SK-N-SH treated with all-trans-retinoic acid at 6 μM for 48 hours (cell line): ENCODE measurements at regions not wholly inside any gene's neighbourhood (a gene's known extent, or its start where the extent isn't known, plus 50 kb on each side); places are given as distances from the start of the nearest gene placed in this dataset.

Experiments used
- ATAC-seq: fragments of 200-7000 bp; cut with Tn5 transposase; 3 replicates; pipeline ENCODE4 v1.9.1; 2020; ENCODE audit warnings: mild to moderate bottlenecking, moderate library complexity
- ARNTL ChIP-seq: fragments of 450-650 bp; formaldehyde crosslinking; IDR thresholded peaks from 2 replicates; pipeline ENCODE4 v1.5.0; 2020; ENCODE audit warnings: low read depth, mild to moderate bottlenecking, moderate library complexity, borderline replicate concordance
- CREB5 ChIP-seq: fragments of 250-450 bp; sonication (Bioruptor Pico); IDR thresholded peaks from 2 replicates; pipeline ENCODE4 v1.5.1; 2020; ENCODE audit warnings: low read depth, mild to moderate bottlenecking, moderate library complexity
- ESRRG ChIP-seq: fragments of 250-450 bp; sonication (Bioruptor Pico); IDR thresholded peaks from 2 replicates; pipeline ENCODE4 v1.6.1; 2021; ENCODE audit warnings: mild to moderate bottlenecking
- GLIS3 ChIP-seq: fragments of 250-450 bp; sonication (Bioruptor Pico); IDR thresholded peaks from 2 replicates; pipeline ENCODE4 v1.5.0; 2020; ENCODE audit warnings: mild to moderate bottlenecking, moderate library complexity
- OSR1 ChIP-seq: fragments of 250-450 bp; sonication (Bioruptor Pico); IDR thresholded peaks from 2 replicates; pipeline ENCODE4 v1.8.0; 2022; ENCODE audit warnings: moderate library complexity, mild to moderate bottlenecking, inconsistent platforms
- PATZ1 ChIP-seq: fragments of 250-450 bp; sonication (Bioruptor Pico); IDR thresholded peaks from 2 replicates; pipeline ENCODE4 v1.8.0; 2020; ENCODE audit warnings: mild to moderate bottlenecking, moderate library complexity, borderline replicate concordance
- RARB ChIP-seq: fragments of 250-450 bp; sonication (Bioruptor Pico); IDR thresholded peaks from 2 replicates; pipeline ENCODE4 v1.8.0; 2021; ENCODE audit warnings: mild to moderate bottlenecking, moderate library complexity
- SNAI2 ChIP-seq: fragments of 250-450 bp; sonication (Bioruptor Pico); IDR thresholded peaks from 2 replicates; pipeline ENCODE4 v1.5.0; 2020; ENCODE audit warnings: mild to moderate bottlenecking, moderate library complexity
- TCF4 ChIP-seq: fragments of 250-450 bp; sonication (Bioruptor Pico); IDR thresholded peaks from 2 replicates; pipeline ENCODE4 v1.8.0; 2021; ENCODE audit warnings: mild to moderate bottlenecking, moderate library complexity, borderline replicate concordance
- TOX ChIP-seq: fragments of 250-450 bp; sonication (Bioruptor Pico); IDR thresholded peaks from 2 replicates; pipeline ENCODE4 v1.8.0; 2021; ENCODE audit warnings: mild to moderate bottlenecking, moderate library complexity, borderline replicate concordance
- TSHZ2 ChIP-seq: fragments of 250-450 bp; sonication (Bioruptor Pico); IDR thresholded peaks from 2 replicates; pipeline ENCODE4 v1.5.0; 2020; ENCODE audit warnings: mild to moderate bottlenecking, moderate library complexity
- ZC3H10 ChIP-seq: fragments of 250-450 bp; sonication (Bioruptor Pico); IDR thresholded peaks from 2 replicates; pipeline ENCODE4 v1.5.1; 2021; ENCODE audit warnings: mild to moderate bottlenecking, moderate library complexity
- ZFP3 ChIP-seq: fragments of 250-450 bp; sonication (Bioruptor Pico); IDR thresholded peaks from 2 replicates; pipeline ENCODE4 v1.5.0; 2020; ENCODE audit warnings: mild to moderate bottlenecking, moderate library complexity
- ZNF565 ChIP-seq: fragments of 450-650 bp; formaldehyde crosslinking; conservative IDR thresholded peaks from 2 replicates; pipeline ENCODE4 v1.5.0; 2020; ENCODE audit warnings: low read depth, mild to moderate bottlenecking, moderate library complexity
- ZNF8 ChIP-seq: fragments of 450-650 bp; formaldehyde crosslinking; IDR thresholded peaks from 2 replicates; pipeline ENCODE4 v1.5.0; 2020; ENCODE audit warnings: mild to moderate bottlenecking, moderate library complexity

GRCh38 chr10:124186956-124187355 lies 93.6 kb upstream of the CHST15 start (continued):
- no peak for TF ChIP-seq TSHZ2 (CRISPR knock-in tag)

- no peak for TF ChIP-seq CREB5 (CRISPR knock-in tag)
- TF ChIP-seq GLIS3 (CRISPR knock-in tag), result no peak
- TF ChIP-seq RARB (CRISPR knock-in tag), result no peak
- no peak for ATAC-seq
Measured at GRCh38 chr10:124185084-124185483, 91.7 kb upstream of the CHST15 start.

- no peak for TF ChIP-seq OSR1 (CRISPR knock-in tag)
- no peak for TF ChIP-seq PATZ1 (CRISPR knock-in tag)
- no peak for TF ChIP-seq SNAI2 (CRISPR knock-in tag)
- no peak for TF ChIP-seq CREB5 (CRISPR knock-in tag)
- no peak for TF ChIP-seq ZNF8 (CRISPR knock-in tag)
- TF ChIP-seq RARB (CRISPR knock-in tag), result no peak
- TF ChIP-seq ZC3H10, result no peak
- no peak for TF ChIP-seq ARNTL
- no peak for ATAC-seq
Measured at GRCh38 chr10:124184208-124184830, 90.9 kb upstream of the CHST15 start.

GRCh38 chr10:124183617-124184016 lies 90.2 kb upstream of the CHST15 start:
- ATAC-seq, result no peak
- TF ChIP-seq RARB (CRISPR knock-in tag) (no peak), ARNTL (no peak), ESRRG (CRISPR knock-in tag) (no peak), PATZ1 (CRISPR knock-in tag) (no peak), TOX (no peak), ZFP3 (CRISPR knock-in tag) (no peak), TCF4 (CRISPR knock-in tag) (no peak), ZNF565 (CRISPR knock-in tag) (no peak), CREB5 (CRISPR knock-in tag) (no peak), OSR1 (CRISPR knock-in tag) (no peak)
